ENCODE measurements at regions not wholly inside any gene's neighbourhood (a gene's known extent, or its start where the extent isn't known, plus 50 kb on each side); places are given as distances from the start of the nearest gene placed in this dataset.

GRCh38 chr2:23178396-23178795 is 206.6 kb upstream of the KLHL29 start:
- no peak for TF ChIP-seq CTCF (IDR thresholded peaks at IDR 0.05)
- Histone ChIP-seq H3K27ac (ENCODE audit: low read length) (no peak overlapping the region), H3K27me3 (ENCODE audit: control insufficient read depth, insufficient read depth, low read length) (no peaks in the 10 kb centered on the region), H3K4me1 (ENCODE audit: control insufficient read depth, insufficient read depth, low read length) (no peaks in the 10 kb centered on the region), H3K9me3 (ENCODE audit: control insufficient read depth, insufficient read depth, low read length) (no peaks in the 10 kb centered on the region), H3K36me3 (ENCODE audit: control insufficient read depth, insufficient read depth, low read length) (no peaks in the 10 kb centered on the region), H3K4me3 (ENCODE audit: low read length) (no peak overlapping the region)
- Mint-ChIP-seq H3K36me3 (no peaks in the 10 kb centered on the region), H3K4me3 (no peak overlapping the region), H3K9me3 (peaks cover 3 to 9% of the 10 kb centered on the region in 2 donors), H3K27me3 (ENCODE audit: low read depth in 2 of 2) (no peaks in the 10 kb centered on the region), H3K27ac (no peak overlapping the region), H3K4me1 (no peaks in the 10 kb centered on the region)
- intact Hi-C loops (cut with micrococcal nuclease) = no loop called here
- no peak for ATAC-seq
- no CpG with 5 or more reads among the region's 2 CpGs for WGBS (ENCODE audit: insufficient coverage)
- no peak for DNase-seq

- no peaks in the 10 kb centered on the region for H3K27me3 Mint-ChIP-seq (ENCODE audit: low read depth in 2 of 2)
These were observed 201.2 kb upstream of the KLHL29 start for GRCh38 chr2:23183733-23184132.

GRCh38 chr2:23198316-23199114 is 186.5 kb upstream of the KLHL29 start:
- no peaks in the 10 kb centered on the region for H3K27me3 ChIP-seq (ENCODE audit: control insufficient read depth, insufficient read depth, low read length)
- intact Hi-C loops (cut with micrococcal nuclease) = no loop called here
- no peaks in the 10 kb centered on the region for H3K4me1 ChIP-seq (ENCODE audit: control insufficient read depth, insufficient read depth, low read length)
- H3K9me3 ChIP-seq (ENCODE audit: control insufficient read depth, insufficient read depth, low read length) = no peaks in the 10 kb centered on the region
- DNase-seq (no peak), ATAC-seq (no peak)
- Mint-ChIP-seq H3K36me3 (no peaks in the 10 kb centered on the region), H3K27me3 (ENCODE audit: low read depth in 2 of 2) (peaks cover 0 to 3% of the 10 kb centered on the region in 2 donors), H3K27ac (no peak overlapping the region), H3K4me3 (no peak overlapping the region), H3K9me3 (peaks cover 6% of the 10 kb centered on the region in 2 donors), H3K4me1 (no peaks in the 10 kb centered on the region)
- no peaks in the 10 kb centered on the region for H3K36me3 ChIP-seq (ENCODE audit: control insufficient read depth, insufficient read depth, low read length)
- no peak for TF ChIP-seq CTCF (IDR thresholded peaks at IDR 0.05)
- H3K27ac ChIP-seq (ENCODE audit: low read length) = no peak overlapping the region
- no peak overlapping the region for H3K4me3 ChIP-seq (ENCODE audit: low read length)
- 82% methylated on average over 12 of the region's 12 CpGs for WGBS (ENCODE audit: insufficient coverage)

More at GRCh38 chr2:23183733-23184132, 201.2 kb upstream of the KLHL29 start:
- Mint-ChIP-seq H3K36me3 (no peaks in the 10 kb centered on the region), H3K4me1 (no peaks in the 10 kb centered on the region), H3K27ac (no peak overlapping the region), H3K9me3 (peaks cover 4 to 5% of the 10 kb centered on the region in 2 donors), H3K4me3 (no peak overlapping the region)
- H3K4me1 ChIP-seq (ENCODE audit: control insufficient read depth, insufficient read depth, low read length) = no peaks in the 10 kb centered on the region
- DNase-seq (no peak), ATAC-seq (no peak)
- no peak overlapping the region for H3K4me3 ChIP-seq (ENCODE audit: low read length)
- H3K36me3 ChIP-seq (ENCODE audit: control insufficient read depth, insufficient read depth, low read length) = no peaks in the 10 kb centered on the region
- WGBS (ENCODE audit: insufficient coverage) = 90% methylated on average over 4 of the region's 4 CpGs
- no peaks in the 10 kb centered on the region for H3K9me3 ChIP-seq (ENCODE audit: control insufficient read depth, insufficient read depth, low read length)
- intact Hi-C loops (cut with micrococcal nuclease) = no loop called here
- no peak overlapping the region for H3K27ac ChIP-seq (ENCODE audit: low read length)
- TF ChIP-seq CTCF (IDR thresholded peaks at IDR 0.05) = no peak
- no peaks in the 10 kb centered on the region for H3K27me3 ChIP-seq (ENCODE audit: control insufficient read depth, insufficient read depth, low read length)
